Esophagus muscularis mucosa (tissue), 4 donors: ENCODE measurements at regions not wholly inside any gene's neighbourhood (a gene's known extent, or its start where the extent isn't known, plus 50 kb on each side); places are given as distances from the start of the nearest gene placed in this dataset.

Experiments
- DNase-seq: peaks from one replicate; pipeline ENCODE4 v3.0.0-alpha.2; 2017; ENCODE audit errors: extremely low spot score
- H3K27ac ChIP-seq, 4 donors: fragments of 200-600 bp; sonication (generic); replicated peaks in 1 of 4; 1 replicate in 3 of 4; 2 replicates in 1 of 4; pipeline ENCODE4 v1.5.1; 2016 to 2019; ENCODE audit warnings: mild to moderate bottlenecking in 1 of 4
- H3K27me3 ChIP-seq, 4 donors: fragments of 200-600 bp; sonication (generic); one replicate each; pipeline versions ENCODE4 v1.5.1 to v1.6.0; 2016 to 2019
- H3K36me3 ChIP-seq, 4 donors: fragments of 200-600 bp; sonication (generic); one replicate each; pipeline ENCODE4 v1.5.1; 2016 to 2019
- H3K4me1 ChIP-seq, 4 donors: fragments of 200-600 bp; sonication (generic); one replicate each; pipeline ENCODE4 v1.5.1; 2016 to 2019
- H3K4me3 ChIP-seq, 4 donors: fragments of 200-600 bp; sonication (generic); 1 replicate in 2 of 4; 2 replicates in 2 of 4; pipeline ENCODE4 v1.5.1; 2016 to 2019; ENCODE audit warnings: mild to moderate bottlenecking in 4 of 4, moderate library complexity in 1 of 4
- H3K9me3 ChIP-seq, 4 donors: fragments of 200-600 bp; sonication (generic); 1 replicate in 3 of 4; 2 replicates in 1 of 4; pipeline ENCODE4 v1.5.1; 2016 to 2019
- CTCF ChIP-seq, 3 experiments: fragments of 200-600 bp in 2 of 3; fragments of 450-650 bp in 1 of 3; sonication (generic) in 2 of 3; IDR thresholded peaks; one replicate each; pipeline ENCODE4 v1.5.1; 2017 to 2019; ENCODE audit warnings: antibody characterized with exemption in 3 of 3, mild to moderate bottlenecking in 2 of 3, moderate library complexity in 1 of 3
- EP300 ChIP-seq: sonication (generic); formaldehyde crosslinking; IDR thresholded peaks from one replicate; pipeline ENCODE4 v1.6.1; 2017; ENCODE audit warnings: antibody characterized with exemption
- POLR2A ChIP-seq: fragments of 450-650 bp; IDR thresholded peaks from one replicate; pipeline ENCODE4 v1.6.1; 2017; ENCODE audit warnings: antibody characterized with exemption, moderate library complexity, mild to moderate bottlenecking, low read depth
- POLR2AphosphoS5 ChIP-seq, 2 donors: sonication (generic); formaldehyde crosslinking; IDR thresholded peaks; one replicate each; pipeline ENCODE4 v1.6.1; 2017; ENCODE audit warnings: antibody characterized with exemption in 2 of 2
- WGBS: methylation state at CpG from one replicate; pipeline ENCODE4 v1.1.5; 2018; 5-methylcytosine and 5-hydroxymethylcytosine counted together
- intact Hi-C: fragments of 100-400 bp; cut with DNase I; formaldehyde crosslinking; loops from one replicate; pipeline ENCODE4 v1.15.1; 2023

GRCh38 chr19:5216141-5216847 lies 124.3 kb downstream of the PTPRS start:
- no peak for TF ChIP-seq EP300
- TF ChIP-seq POLR2A: no peak
- no peak for TF ChIP-seq POLR2AphosphoS5 (IDR thresholded peaks at IDR 0.05)
- TF ChIP-seq CTCF (IDR thresholded peaks at IDR 0.05): no peak
- intact Hi-C loops: no loop called here
- Histone ChIP-seq H3K4me3 (no peak overlapping the region), H3K27me3 (no peaks in the 10 kb centered on the region), H3K4me1 (no peaks in the 10 kb centered on the region), H3K9me3 (no peaks in the 10 kb centered on the region), H3K27ac (no peak overlapping the region), H3K36me3 (peaks cover 65 to 100% (median 96%) of the 10 kb centered on the region in 4 donors)
- DNase-seq: no peak
- WGBS: 81% methylated on average over 13 of the region's 14 CpGs

- TF ChIP-seq EP300 (no peak), CTCF (IDR thresholded peaks at IDR 0.05) (no peak), POLR2A (no peak), POLR2AphosphoS5 (IDR thresholded peaks at IDR 0.05) (no peak)
- peaks cover 65 to 100% (median 96%) of the 10 kb centered on the region in 4 donors for H3K36me3 ChIP-seq
- intact Hi-C loops: no loop called here
- H3K27me3 ChIP-seq: no peaks in the 10 kb centered on the region
- no peaks in the 10 kb centered on the region for H3K9me3 ChIP-seq
- no peak for DNase-seq
- H3K4me1 ChIP-seq: no peaks in the 10 kb centered on the region
- H3K4me3 ChIP-seq: no peak overlapping the region
- H3K27ac ChIP-seq: no peak overlapping the region
- 94% methylated on average over 17 of the region's 18 CpGs for WGBS
These were observed 125.2 kb downstream of the PTPRS start for GRCh38 chr19:5215431-5215830.

GRCh38 chr19:5214902-5215301 lies 125.7 kb downstream of the PTPRS start:
- intact Hi-C loops: no loop called here
- Histone ChIP-seq H3K27me3 (no peaks in the 10 kb centered on the region), H3K4me3 (no peak overlapping the region), H3K9me3 (no peaks in the 10 kb centered on the region), H3K36me3 (peaks cover 61 to 100% (median 96%) of the 10 kb centered on the region in 4 donors), H3K4me1 (no peaks in the 10 kb centered on the region), H3K27ac (no peak overlapping the region)
- no peak for DNase-seq
- 100% methylated on average over 6 of the region's 6 CpGs for WGBS
- TF ChIP-seq CTCF (IDR thresholded peaks at IDR 0.05) (no peak), EP300 (no peak), POLR2AphosphoS5 (IDR thresholded peaks at IDR 0.05) (no peak), POLR2A (no peak)

GRCh38 chr19:5214371-5214770 lies 126.2 kb downstream of the PTPRS start:
- WGBS: 95% methylated on average over 23 of the region's 23 CpGs
- peaks cover 55 to 100% (median 96%) of the 10 kb centered on the region in 4 donors for H3K36me3 ChIP-seq

More at GRCh38 chr19:5214371-5214770, 126.2 kb downstream of the PTPRS start:
- Histone ChIP-seq H3K27me3 (no peaks in the 10 kb centered on the region), H3K4me1 (no peaks in the 10 kb centered on the region), H3K27ac (no peak overlapping the region), H3K4me3 (no peak overlapping the region), H3K9me3 (no peaks in the 10 kb centered on the region)
- DNase-seq: no peak
- intact Hi-C loops: no loop called here
- TF ChIP-seq POLR2AphosphoS5 (IDR thresholded peaks at IDR 0.05): no peak
- no peak for TF ChIP-seq EP300
- no peak for TF ChIP-seq CTCF (IDR thresholded peaks at IDR 0.05)
